Lower lobe of right lung (tissue), 2 donors: ENCODE measurements at regions not wholly inside any gene's neighbourhood (a gene's known extent, or its start where the extent isn't known, plus 50 kb on each side); places are given as distances from the start of the nearest gene placed in this dataset.

ENCODE experiments used
- ATAC-seq, 2 donors: fragments of 200-7000 bp; cut with Tn5 transposase; one replicate each; pipeline ENCODE4 v1.9.1; 2020 to 2022; ENCODE audit warnings: mild to moderate bottlenecking in 2 of 2, moderate library complexity in 2 of 2
- DNase-seq: peaks from one replicate; pipeline ENCODE4 v3.0.0-alpha.2; 2020
- H3K27ac ChIP-seq: fragments of 200-600 bp; one replicate; pipeline ENCODE4 v1.8.0; 2022
- H3K27me3 ChIP-seq: fragments of 200-600 bp; one replicate; pipeline ENCODE4 v1.8.0; 2022; ENCODE audit warnings: low read depth
- H3K36me3 ChIP-seq: fragments of 200-600 bp; one replicate; pipeline ENCODE4 v1.8.0; 2022; ENCODE audit warnings: mild to moderate bottlenecking
- H3K4me1 ChIP-seq: fragments of 200-600 bp; one replicate; pipeline ENCODE4 v1.8.0; 2022
- H3K4me3 ChIP-seq: fragments of 200-600 bp; one replicate; pipeline ENCODE4 v1.8.0; 2022; ENCODE audit warnings: mild to moderate bottlenecking
- H3K9me3 ChIP-seq: fragments of 200-600 bp; one replicate; pipeline ENCODE4 v1.8.0; 2022
- intact Hi-C: fragments of 100-400 bp; cut with DNase I; formaldehyde crosslinking; loops from one replicate; pipeline ENCODE4 v1.11.0; 2022
- TF ChIP-seq, protein P1 (sequence below): fragments of 200-600 bp; IDR thresholded peaks from one replicate; pipeline ENCODE4 v1.8.0; 2022; ENCODE audit warnings: antibody characterized with exemption, mild to moderate bottlenecking
- donor health status: DM: no; HTN: yes; CAD: no; lungs with severe emphysema.

DNA sequence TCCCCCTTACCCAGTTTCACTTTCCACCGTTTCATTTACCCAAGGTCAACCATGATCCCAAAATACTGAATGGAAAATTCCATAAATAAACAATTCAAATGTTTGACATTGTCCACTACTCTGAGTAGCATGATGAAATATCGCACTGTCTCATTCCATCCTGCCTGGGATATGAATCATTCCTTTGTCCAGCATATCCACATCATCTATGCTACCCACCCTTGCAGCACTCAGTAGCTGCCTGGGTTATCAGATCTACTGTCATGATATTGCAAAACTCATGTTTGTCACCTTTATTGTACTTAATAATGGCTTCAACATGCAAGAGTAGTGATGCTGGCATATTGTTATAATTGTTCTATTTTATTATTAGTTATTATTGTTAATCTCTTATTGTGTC is 263.9 kb upstream of the NBEA start:
- H3K27ac ChIP-seq = no peak overlapping the region
- ATAC-seq (no peak), DNase-seq (no peak)
- no peak overlapping the region for H3K4me3 ChIP-seq
- no peaks in the 10 kb centered on the region for H3K9me3 ChIP-seq
- H3K4me1 ChIP-seq = no peaks in the 10 kb centered on the region
- intact Hi-C loops = no loop called here
- H3K36me3 ChIP-seq = no peaks in the 10 kb centered on the region
- H3K27me3 ChIP-seq = no peaks in the 10 kb centered on the region
- TF ChIP-seq, protein P1, sequence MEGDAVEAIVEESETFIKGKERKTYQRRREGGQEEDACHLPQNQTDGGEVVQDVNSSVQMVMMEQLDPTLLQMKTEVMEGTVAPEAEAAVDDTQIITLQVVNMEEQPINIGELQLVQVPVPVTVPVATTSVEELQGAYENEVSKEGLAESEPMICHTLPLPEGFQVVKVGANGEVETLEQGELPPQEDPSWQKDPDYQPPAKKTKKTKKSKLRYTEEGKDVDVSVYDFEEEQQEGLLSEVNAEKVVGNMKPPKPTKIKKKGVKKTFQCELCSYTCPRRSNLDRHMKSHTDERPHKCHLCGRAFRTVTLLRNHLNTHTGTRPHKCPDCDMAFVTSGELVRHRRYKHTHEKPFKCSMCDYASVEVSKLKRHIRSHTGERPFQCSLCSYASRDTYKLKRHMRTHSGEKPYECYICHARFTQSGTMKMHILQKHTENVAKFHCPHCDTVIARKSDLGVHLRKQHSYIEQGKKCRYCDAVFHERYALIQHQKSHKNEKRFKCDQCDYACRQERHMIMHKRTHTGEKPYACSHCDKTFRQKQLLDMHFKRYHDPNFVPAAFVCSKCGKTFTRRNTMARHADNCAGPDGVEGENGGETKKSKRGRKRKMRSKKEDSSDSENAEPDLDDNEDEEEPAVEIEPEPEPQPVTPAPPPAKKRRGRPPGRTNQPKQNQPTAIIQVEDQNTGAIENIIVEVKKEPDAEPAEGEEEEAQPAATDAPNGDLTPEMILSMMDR = no peak

- TF ChIP-seq, protein P1 = no peak
- ATAC-seq = no peak
- no peaks in the 10 kb centered on the region for H3K9me3 ChIP-seq
- no peak for DNase-seq
- no peak overlapping the region for H3K4me3 ChIP-seq
- H3K27me3 ChIP-seq = no peaks in the 10 kb centered on the region
- H3K4me1 ChIP-seq = no peaks in the 10 kb centered on the region
- H3K36me3 ChIP-seq = no peaks in the 10 kb centered on the region
- H3K27ac ChIP-seq = no peak overlapping the region
- intact Hi-C loops = no loop called here
Observed at GRCh38 chr13:34681405-34681955, 260.6 kb upstream of the NBEA start.

DNA sequence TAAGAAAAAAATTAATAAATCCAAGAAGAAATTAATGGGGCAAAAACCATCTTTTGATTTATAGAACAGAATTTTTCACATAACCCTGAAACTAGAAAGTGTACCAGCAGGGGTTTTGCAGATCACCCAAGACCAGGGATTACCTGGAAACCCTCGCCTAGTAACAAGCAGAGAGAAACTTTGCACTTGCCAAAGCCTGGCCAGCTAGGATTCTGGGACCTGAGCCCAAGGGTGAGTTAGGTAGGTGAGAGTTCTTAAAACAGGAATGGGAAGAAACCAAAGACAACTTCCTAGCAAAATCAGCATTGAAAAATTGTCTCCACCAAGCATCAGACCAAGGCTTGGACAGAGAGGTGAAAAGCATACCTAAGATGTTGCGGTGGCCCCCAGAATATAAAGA is 247.0 kb upstream of the NBEA start:
- intact Hi-C loops = no loop called here
- DNase-seq (no peak), ATAC-seq (no peak)
- Histone ChIP-seq H3K27ac (no peak overlapping the region), H3K27me3 (no peaks in the 10 kb centered on the region), H3K9me3 (no peaks in the 10 kb centered on the region), H3K4me3 (no peak overlapping the region), H3K36me3 (no peaks in the 10 kb centered on the region), H3K4me1 (no peaks in the 10 kb centered on the region)
- TF ChIP-seq, protein P1 = no peak

- TF ChIP-seq, protein P1 = no peak
- Histone ChIP-seq H3K9me3 (no peaks in the 10 kb centered on the region), H3K36me3 (no peaks in the 10 kb centered on the region), H3K27me3 (no peaks in the 10 kb centered on the region), H3K4me1 (no peaks in the 10 kb centered on the region), H3K4me3 (no peak overlapping the region), H3K27ac (no peak overlapping the region)
- intact Hi-C loops = no loop called here
- DNase-seq (no peak), ATAC-seq (no peak)
Observed at GRCh38 chr13:34696296-34696695, 245.8 kb upstream of the NBEA start.

GRCh38 chr13:34696741-34697140 is 245.3 kb upstream of the NBEA start:
- Histone ChIP-seq H3K9me3 (no peaks in the 10 kb centered on the region), H3K27ac (no peak overlapping the region), H3K4me1 (no peaks in the 10 kb centered on the region), H3K27me3 (no peaks in the 10 kb centered on the region), H3K36me3 (no peaks in the 10 kb centered on the region), H3K4me3 (no peak overlapping the region)
- intact Hi-C loops = no loop called here
- DNase-seq = no peak
- TF ChIP-seq, protein P1 = no peak
- no peak for ATAC-seq

GRCh38 chr13:34698945-34699344 is 243.1 kb upstream of the NBEA start:
- no peak for DNase-seq
- Histone ChIP-seq H3K27me3 (no peaks in the 10 kb centered on the region), H3K4me3 (no peak overlapping the region), H3K4me1 (no peaks in the 10 kb centered on the region), H3K36me3 (no peaks in the 10 kb centered on the region), H3K9me3 (no peaks in the 10 kb centered on the region), H3K27ac (no peak overlapping the region)
- intact Hi-C loops = no loop called here
- no peak for ATAC-seq
- TF ChIP-seq, protein P1 = no peak
